ENCODE measurements at regions not wholly inside any gene's neighbourhood (a gene's known extent, or its start where the extent isn't known, plus 50 kb on each side); places are given as distances from the start of the nearest gene placed in this dataset.

DNA sequence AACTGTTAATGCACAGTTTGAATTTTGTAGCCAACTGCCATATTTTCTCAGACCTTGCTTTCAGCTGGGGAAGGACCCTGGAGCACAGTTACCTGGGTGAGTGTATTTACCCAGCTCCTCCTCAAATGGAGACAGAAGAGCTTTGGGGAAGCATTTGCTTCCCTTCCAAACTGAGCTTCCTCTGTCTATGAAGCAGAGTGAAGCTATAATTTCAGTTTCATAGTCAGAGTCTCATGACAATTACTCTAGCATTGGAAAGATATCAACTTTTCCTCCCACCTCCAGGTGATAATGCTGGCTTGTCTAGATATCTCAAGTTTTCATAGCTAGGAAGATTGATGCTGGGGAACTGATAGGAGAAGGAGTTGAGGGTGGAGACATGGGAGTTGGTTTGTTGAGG lies 406.4 kb upstream of the CLINT1 start:
- TF ChIP-seq, protein P1, sequence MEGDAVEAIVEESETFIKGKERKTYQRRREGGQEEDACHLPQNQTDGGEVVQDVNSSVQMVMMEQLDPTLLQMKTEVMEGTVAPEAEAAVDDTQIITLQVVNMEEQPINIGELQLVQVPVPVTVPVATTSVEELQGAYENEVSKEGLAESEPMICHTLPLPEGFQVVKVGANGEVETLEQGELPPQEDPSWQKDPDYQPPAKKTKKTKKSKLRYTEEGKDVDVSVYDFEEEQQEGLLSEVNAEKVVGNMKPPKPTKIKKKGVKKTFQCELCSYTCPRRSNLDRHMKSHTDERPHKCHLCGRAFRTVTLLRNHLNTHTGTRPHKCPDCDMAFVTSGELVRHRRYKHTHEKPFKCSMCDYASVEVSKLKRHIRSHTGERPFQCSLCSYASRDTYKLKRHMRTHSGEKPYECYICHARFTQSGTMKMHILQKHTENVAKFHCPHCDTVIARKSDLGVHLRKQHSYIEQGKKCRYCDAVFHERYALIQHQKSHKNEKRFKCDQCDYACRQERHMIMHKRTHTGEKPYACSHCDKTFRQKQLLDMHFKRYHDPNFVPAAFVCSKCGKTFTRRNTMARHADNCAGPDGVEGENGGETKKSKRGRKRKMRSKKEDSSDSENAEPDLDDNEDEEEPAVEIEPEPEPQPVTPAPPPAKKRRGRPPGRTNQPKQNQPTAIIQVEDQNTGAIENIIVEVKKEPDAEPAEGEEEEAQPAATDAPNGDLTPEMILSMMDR (conservative IDR thresholded peaks at IDR 0.05; ENCODE audit: low read depth, low read length) = no peak
- TF ChIP-seq EZH2 (IDR thresholded peaks at IDR 0.05; ENCODE audit: low read length, unreplicated experiment) (no peak), EZH2phosphoT487 (IDR thresholded peaks at IDR 0.05; ENCODE audit: borderline replicate concordance, low read length) (no peak)

Data from PC-3 (cell line).